Choroid plexus epithelial cell (primary cell): ENCODE measurements at regions not wholly inside any gene's neighbourhood (a gene's known extent, or its start where the extent isn't known, plus 50 kb on each side); places are given as distances from the start of the nearest gene placed in this dataset.
A peak's percentile ranks its signal among the peaks of the same experiment; 100 is the strongest.

Source experiments
- DNase-seq: peaks from one replicate; pipeline ENCODE4 v3.0.0-alpha.2; 2010; ENCODE audit warnings: low read depth
- H3K4me3 ChIP-seq: 2 replicates; pipeline ENCODE4 v1.5.1; 2011; ENCODE audit warnings: low read depth, mild to moderate bottlenecking, control low read depth, low read length, moderate library complexity
- TF ChIP-seq, protein P1 (sequence below): conservative IDR thresholded peaks from 2 replicates; pipeline ENCODE4 v1.5.1; 2011; ENCODE audit warnings: low read depth, mild to moderate bottlenecking, control low read depth, inconsistent platforms, low read length, moderate library complexity

DNA sequence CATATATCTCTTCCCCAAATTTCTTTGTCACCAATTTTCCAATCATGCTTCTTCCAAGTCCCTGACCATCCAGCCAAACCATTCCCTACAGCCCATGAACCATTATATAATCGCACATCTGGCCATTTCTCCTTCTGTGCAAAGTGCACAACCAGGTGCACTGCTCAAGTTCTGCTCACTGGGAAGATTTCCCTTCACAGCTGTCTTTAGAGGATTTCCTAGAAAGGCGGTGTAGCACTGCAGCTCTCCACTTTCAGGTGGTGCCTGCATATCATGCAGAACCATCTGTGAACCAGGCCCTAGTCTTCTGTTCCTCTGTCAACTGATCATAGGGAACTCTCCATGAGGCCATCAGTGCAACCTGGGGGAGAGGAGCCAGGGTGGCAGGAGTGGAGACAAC, 95.0 kb upstream of the CABCOCO1 start:
- no peak for DNase-seq
- no peak overlapping the region for H3K4me3 ChIP-seq
- TF ChIP-seq, protein P1, sequence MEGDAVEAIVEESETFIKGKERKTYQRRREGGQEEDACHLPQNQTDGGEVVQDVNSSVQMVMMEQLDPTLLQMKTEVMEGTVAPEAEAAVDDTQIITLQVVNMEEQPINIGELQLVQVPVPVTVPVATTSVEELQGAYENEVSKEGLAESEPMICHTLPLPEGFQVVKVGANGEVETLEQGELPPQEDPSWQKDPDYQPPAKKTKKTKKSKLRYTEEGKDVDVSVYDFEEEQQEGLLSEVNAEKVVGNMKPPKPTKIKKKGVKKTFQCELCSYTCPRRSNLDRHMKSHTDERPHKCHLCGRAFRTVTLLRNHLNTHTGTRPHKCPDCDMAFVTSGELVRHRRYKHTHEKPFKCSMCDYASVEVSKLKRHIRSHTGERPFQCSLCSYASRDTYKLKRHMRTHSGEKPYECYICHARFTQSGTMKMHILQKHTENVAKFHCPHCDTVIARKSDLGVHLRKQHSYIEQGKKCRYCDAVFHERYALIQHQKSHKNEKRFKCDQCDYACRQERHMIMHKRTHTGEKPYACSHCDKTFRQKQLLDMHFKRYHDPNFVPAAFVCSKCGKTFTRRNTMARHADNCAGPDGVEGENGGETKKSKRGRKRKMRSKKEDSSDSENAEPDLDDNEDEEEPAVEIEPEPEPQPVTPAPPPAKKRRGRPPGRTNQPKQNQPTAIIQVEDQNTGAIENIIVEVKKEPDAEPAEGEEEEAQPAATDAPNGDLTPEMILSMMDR = no peak

DNA sequence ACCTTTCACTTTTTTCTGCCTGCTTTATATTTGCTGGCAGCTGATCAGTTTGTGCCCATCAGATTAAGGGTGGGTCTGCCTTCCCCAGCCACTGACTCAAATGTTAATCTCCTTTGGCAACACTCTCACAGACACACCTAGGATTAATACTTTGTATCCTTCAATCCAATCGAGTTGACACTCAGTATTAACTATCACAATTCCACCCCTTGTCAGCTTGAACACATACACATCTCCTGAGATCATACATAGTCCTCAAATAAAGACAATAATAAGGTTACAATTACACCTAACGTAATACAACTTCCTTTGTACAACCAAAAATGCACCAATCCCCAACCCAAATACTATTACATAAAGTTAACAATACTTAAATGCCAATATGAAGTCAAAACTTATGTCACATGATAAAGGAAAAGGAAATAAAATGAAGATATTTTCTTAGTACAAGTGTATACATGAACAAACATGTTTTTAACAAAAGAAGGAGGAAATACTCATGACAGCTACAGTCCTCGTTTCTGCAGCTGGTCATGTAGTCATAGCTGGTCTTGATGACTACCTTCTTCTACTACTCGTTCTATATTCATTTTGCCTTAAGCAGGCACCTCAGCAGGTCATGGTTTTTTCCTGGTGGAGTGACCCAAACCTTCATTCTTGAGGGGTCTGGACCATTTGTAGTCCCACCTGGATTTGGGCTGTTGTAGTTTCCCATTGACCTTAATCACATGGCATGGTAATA, 96.7 kb upstream of the CABCOCO1 start:
- no peak overlapping the region for H3K4me3 ChIP-seq
- DNase-seq = no peak
- TF ChIP-seq, protein P1 = no peak

DNA sequence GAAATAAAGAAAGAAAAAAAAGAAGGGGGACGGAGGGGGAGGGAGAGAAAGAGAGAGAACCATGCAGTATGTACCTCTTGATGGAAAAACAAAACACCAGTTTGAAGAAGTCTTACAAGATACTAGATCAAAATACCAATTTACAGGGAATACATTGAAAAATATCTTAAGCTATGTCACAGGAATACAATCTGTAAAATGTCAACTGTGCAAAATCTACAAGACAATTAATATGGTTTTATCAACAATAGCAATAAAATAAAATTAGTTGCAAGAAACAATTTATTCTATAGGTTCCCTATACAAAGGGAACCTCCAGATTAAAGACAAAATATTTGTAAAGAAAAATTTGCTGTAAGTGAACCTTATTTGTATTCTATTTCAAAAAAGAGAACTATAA, 98.3 kb upstream of the CABCOCO1 start:
- no peak for DNase-seq
- H3K4me3 ChIP-seq = no peak overlapping the region
- TF ChIP-seq, protein P1 = no peak

DNA sequence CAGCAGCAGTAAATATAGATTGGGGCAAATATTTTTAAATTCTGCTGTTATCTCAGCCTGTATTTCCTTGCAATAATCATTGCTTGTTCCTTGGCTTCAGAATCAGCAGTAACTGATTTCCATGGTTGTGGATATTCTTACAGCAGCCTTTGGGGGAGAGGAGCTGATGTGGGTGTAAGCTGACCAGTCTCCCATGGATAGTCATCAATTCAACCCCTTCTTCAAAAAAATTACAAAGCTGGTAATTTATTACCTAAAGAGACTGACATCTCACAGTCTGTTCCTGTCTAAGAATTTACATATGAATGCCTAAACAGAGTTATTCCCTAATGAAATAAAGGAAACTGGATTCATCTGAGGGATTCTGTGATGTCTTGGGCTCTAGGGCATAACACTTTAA, 103.1 kb upstream of the CABCOCO1 start:
- DNase-seq = no peak
- no peak overlapping the region for H3K4me3 ChIP-seq
- TF ChIP-seq, protein P1 = no peak

DNA sequence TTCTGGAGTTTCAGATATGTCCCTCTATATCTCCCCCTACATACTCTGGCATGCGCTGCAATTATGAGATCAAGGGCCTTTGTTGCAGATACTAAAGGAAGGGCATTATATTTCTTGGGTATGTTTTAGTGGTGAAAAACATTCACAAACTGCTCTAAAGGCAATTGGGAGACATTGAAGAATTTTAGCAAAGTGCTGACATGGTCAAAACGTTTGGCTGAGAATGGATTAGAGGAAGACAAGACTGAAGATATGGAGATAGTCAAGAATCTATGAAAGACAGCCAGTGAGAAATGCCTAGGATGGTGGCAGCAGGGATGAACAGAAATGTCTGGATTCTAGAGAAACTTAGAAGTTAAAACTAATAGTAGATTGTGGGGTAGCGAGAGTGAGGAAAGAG, 104.5 kb upstream of the CABCOCO1 start:
- H3K4me3 ChIP-seq = no peak overlapping the region
- TF ChIP-seq, protein P1 = no peak
- no peak for DNase-seq

DNA sequence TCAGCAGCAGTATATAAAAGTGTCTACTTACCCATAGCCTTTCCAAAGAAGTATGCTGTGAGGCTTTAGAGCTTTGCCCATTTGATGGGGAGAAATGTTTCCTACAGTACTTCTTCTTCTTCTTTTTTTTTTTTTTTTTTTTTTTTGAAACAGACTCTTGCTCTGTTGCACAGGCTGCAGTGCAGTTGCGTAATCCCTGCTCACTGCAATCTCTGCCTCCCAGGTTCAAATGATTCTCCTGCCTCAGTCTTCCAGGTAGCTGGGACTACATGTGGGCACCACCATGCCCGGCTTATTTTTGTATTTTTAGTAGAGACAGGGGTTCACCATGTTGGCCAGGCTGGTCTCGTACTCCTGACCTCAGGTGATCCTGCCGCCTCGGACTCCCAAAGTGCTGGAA, 101.7 kb upstream of the TMEM26 start:
- no peak overlapping the region for H3K4me3 ChIP-seq
- TF ChIP-seq, protein P1 = no peak
- DNase-seq = peak; percentile 35

DNA sequence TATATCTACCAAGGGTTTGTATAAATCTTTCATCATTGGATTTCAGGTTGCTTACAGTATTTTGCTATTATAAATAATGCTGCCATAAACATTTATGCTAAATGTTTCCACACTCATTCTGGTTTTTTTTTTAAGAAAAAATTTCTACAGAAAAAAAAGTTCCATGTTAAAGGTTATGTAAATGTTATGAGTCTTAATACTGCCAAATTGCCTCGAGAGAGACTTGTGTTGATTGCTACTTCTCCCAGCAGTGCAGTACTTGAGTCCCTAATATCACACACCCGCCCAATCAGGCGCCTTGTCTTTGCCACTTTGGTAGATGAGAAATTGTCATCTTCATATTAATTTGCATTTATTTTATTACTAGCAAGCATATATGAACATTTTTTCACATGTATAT, 96.7 kb upstream of the TMEM26 start:
- DNase-seq = no peak
- TF ChIP-seq, protein P1 = no peak
- H3K4me3 ChIP-seq = no peak overlapping the region
